Lower lobe of right lung (tissue), 2 donors: ENCODE measurements at regions not wholly inside any gene's neighbourhood (a gene's known extent, or its start where the extent isn't known, plus 50 kb on each side); places are given as distances from the start of the nearest gene placed in this dataset.

Experiments
- ATAC-seq, 2 donors: fragments of 200-7000 bp; cut with Tn5 transposase; one replicate each; pipeline ENCODE4 v1.9.1; 2020 to 2022; ENCODE audit warnings: mild to moderate bottlenecking in 2 of 2, moderate library complexity in 2 of 2
- DNase-seq: peaks from one replicate; pipeline ENCODE4 v3.0.0-alpha.2; 2020
- H3K27ac ChIP-seq: fragments of 200-600 bp; one replicate; pipeline ENCODE4 v1.8.0; 2022
- H3K27me3 ChIP-seq: fragments of 200-600 bp; one replicate; pipeline ENCODE4 v1.8.0; 2022; ENCODE audit warnings: low read depth
- H3K36me3 ChIP-seq: fragments of 200-600 bp; one replicate; pipeline ENCODE4 v1.8.0; 2022; ENCODE audit warnings: mild to moderate bottlenecking
- H3K4me1 ChIP-seq: fragments of 200-600 bp; one replicate; pipeline ENCODE4 v1.8.0; 2022
- H3K4me3 ChIP-seq: fragments of 200-600 bp; one replicate; pipeline ENCODE4 v1.8.0; 2022; ENCODE audit warnings: mild to moderate bottlenecking
- H3K9me3 ChIP-seq: fragments of 200-600 bp; one replicate; pipeline ENCODE4 v1.8.0; 2022
- intact Hi-C: fragments of 100-400 bp; cut with DNase I; formaldehyde crosslinking; loops from one replicate; pipeline ENCODE4 v1.11.0; 2022
- TF ChIP-seq, protein P1 (sequence below): fragments of 200-600 bp; IDR thresholded peaks from one replicate; pipeline ENCODE4 v1.8.0; 2022; ENCODE audit warnings: antibody characterized with exemption, mild to moderate bottlenecking
- donor health status: DM: no; HTN: yes; CAD: no; lungs with severe emphysema.

DNA sequence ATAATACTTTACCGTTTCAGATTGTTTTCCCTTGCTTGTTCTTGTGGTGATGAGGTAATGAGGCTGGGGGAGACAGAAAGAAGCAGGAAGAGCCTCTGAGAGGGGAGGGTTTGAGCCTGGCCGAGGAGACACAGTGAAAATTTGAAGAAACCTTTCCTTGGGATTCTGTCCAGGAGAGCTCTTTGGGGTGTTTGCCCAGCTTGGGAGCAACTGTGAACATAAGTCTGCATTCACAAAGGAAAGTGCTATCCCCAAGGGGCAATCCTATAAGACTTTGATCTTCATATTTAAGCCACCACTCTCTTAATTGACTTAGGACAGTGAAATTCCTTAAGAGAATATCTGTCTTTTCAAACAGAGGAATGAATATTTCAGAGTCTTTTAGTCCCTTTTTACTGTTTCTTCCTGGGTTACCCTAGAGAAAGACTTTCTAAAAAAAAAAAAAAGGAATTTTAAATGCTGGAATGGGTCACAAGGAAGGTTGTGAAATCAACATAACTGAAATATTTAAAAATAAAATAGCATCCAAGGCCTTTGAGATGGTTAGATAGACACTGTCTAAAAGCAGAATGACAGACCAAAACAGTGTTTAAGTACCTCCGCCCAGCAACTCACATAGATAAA, 52.5 kb upstream of the STAM2 start:
- H3K4me1 ChIP-seq = peaks cover 6% of the 10 kb centered on the region
- DNase-seq (no peak), ATAC-seq (no peak)
- no peaks in the 10 kb centered on the region for H3K9me3 ChIP-seq
- H3K27me3 ChIP-seq = no peaks in the 10 kb centered on the region
- TF ChIP-seq, protein P1, sequence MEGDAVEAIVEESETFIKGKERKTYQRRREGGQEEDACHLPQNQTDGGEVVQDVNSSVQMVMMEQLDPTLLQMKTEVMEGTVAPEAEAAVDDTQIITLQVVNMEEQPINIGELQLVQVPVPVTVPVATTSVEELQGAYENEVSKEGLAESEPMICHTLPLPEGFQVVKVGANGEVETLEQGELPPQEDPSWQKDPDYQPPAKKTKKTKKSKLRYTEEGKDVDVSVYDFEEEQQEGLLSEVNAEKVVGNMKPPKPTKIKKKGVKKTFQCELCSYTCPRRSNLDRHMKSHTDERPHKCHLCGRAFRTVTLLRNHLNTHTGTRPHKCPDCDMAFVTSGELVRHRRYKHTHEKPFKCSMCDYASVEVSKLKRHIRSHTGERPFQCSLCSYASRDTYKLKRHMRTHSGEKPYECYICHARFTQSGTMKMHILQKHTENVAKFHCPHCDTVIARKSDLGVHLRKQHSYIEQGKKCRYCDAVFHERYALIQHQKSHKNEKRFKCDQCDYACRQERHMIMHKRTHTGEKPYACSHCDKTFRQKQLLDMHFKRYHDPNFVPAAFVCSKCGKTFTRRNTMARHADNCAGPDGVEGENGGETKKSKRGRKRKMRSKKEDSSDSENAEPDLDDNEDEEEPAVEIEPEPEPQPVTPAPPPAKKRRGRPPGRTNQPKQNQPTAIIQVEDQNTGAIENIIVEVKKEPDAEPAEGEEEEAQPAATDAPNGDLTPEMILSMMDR = no peak
- intact Hi-C loops = no loop called here
- H3K27ac ChIP-seq = peak overlapping the region; percentile 54
- H3K4me3 ChIP-seq = no peak overlapping the region
- no peaks in the 10 kb centered on the region for H3K36me3 ChIP-seq

DNA sequence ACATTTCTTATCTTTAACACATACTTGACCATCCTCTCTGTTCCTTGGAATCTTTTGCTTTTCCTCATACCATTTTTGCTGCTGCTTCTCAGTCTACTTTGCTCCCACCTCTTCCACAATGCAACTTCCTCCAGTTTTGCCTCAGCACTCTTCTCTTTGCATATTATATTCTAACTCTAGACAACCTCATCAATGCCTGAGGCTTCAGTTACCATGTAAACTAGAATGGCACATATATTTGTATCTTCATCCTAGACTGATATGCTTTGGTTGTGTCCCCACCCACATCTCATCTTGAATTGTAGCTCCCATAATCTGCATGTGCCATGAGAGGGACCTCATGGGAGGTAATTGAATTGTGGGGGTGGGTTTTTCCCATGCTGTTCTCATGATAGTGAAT, 55.9 kb upstream of the STAM2 start:
- Histone ChIP-seq H3K27me3 (no peaks in the 10 kb centered on the region), H3K9me3 (no peaks in the 10 kb centered on the region), H3K36me3 (no peaks in the 10 kb centered on the region), H3K27ac (no peak overlapping the region), H3K4me1 (no peaks in the 10 kb centered on the region), H3K4me3 (no peak overlapping the region)
- intact Hi-C loops = no loop called here
- TF ChIP-seq, protein P1 = no peak
- no peak for ATAC-seq
- DNase-seq = no peak

DNA sequence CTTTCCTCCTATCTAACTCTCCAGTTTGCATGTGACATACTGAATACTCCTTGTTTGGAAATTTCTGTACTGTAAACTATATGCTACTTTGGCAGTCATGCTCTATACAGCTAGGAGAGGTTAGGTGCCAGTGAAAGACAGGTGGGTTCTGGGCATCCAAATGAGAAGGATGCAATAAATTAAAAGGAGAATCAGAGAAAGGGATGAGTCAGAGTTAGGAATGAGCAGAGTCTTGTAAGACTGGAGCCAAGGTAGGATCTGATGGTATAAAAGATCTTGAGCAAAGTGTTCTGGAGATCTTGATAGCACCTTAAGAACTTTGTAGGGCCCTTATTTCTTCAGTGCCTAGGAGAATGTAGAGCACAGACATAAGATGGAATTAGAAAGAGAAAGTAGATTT, 58.7 kb upstream of the STAM2 start:
- TF ChIP-seq, protein P1 = no peak
- no peaks in the 10 kb centered on the region for H3K4me1 ChIP-seq
- no peak for ATAC-seq
- DNase-seq = no peak
- H3K36me3 ChIP-seq = no peaks in the 10 kb centered on the region
- intact Hi-C loops = no loop called here
- no peaks in the 10 kb centered on the region for H3K27me3 ChIP-seq
- no peak overlapping the region for H3K4me3 ChIP-seq
- H3K9me3 ChIP-seq = no peaks in the 10 kb centered on the region
- no peak overlapping the region for H3K27ac ChIP-seq

DNA sequence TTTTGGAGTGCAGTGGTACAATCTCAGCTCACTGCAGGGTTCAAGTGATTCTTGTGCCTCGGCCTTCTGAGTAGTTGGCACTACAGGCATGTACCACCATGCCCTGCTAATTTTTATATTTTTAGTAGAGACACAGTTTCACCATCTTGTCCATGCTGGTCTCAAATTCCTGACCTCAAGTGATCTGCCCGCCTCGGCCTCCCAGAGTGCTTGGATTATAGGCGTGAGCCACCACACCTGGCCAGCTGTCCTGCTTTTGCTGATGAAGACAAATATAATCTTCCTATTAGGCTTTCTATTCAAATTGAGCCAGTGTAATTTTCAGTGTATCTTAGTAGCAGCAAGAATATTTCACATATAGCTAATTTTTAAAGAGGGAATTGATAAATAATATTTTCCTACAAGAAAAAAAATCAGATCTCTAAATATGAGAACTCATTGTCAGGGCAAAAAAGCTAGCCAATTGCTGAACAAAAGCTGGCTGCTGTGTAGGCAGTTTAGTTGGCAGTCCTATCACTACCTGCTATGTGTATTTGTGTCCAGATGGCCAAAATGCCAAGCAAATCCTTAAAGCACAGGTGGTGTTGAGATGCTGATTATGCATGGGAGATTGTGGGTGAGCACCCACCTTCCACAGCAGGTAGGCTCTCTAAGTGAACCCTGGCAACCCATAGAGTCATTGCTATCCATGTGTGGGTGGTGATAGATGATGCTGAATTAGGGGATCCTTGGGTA, 60.8 kb upstream of the STAM2 start:
- no peak for DNase-seq
- H3K27me3 ChIP-seq = no peaks in the 10 kb centered on the region
- TF ChIP-seq, protein P1 = no peak
- no peak overlapping the region for H3K4me3 ChIP-seq
- H3K27ac ChIP-seq = no peak overlapping the region
- intact Hi-C loops = no loop called here
- H3K4me1 ChIP-seq = no peaks in the 10 kb centered on the region
- no peaks in the 10 kb centered on the region for H3K36me3 ChIP-seq
- H3K9me3 ChIP-seq = peaks cover 6% of the 10 kb centered on the region
- ATAC-seq = no peak

DNA sequence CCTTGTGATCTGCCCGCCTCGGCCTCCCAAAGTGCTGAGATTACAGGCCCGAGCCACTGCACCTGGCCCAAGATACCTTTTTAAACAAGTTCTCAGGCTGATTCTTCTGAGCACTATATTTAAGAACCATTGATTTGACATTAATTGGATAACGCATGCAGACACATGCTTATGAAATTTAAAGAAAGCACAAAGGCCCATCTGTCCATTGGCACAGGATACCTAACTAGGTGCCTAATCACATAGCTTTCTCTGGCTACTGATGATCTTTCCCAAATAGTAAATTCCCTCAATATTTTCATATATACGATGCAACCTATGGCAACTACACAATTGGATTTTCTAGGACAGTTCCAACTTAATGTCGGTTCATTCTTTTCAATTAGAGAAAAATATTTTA, 62.5 kb upstream of the STAM2 start:
- ATAC-seq (no peak), DNase-seq (no peak)
- Histone ChIP-seq H3K36me3 (no peaks in the 10 kb centered on the region), H3K4me1 (no peaks in the 10 kb centered on the region), H3K9me3 (peaks cover 6% of the 10 kb centered on the region), H3K27ac (no peak overlapping the region), H3K4me3 (no peak overlapping the region), H3K27me3 (no peaks in the 10 kb centered on the region)
- intact Hi-C loops = no loop called here
- TF ChIP-seq, protein P1 = no peak
